Small intestine (tissue), 7 donors: ENCODE measurements at regions not wholly inside any gene's neighbourhood (a gene's known extent, or its start where the extent isn't known, plus 50 kb on each side); places are given as distances from the start of the nearest gene placed in this dataset.
"Not testable (repeated sequence)": the region's sequence is repeated elsewhere in the genome, so short reads cannot be mapped to it uniquely, and the experiment has no call there.

ENCODE experiments used
- DNase-seq, 2 donors: peaks; one replicate each; pipeline versions ENCODE4 v3.0.0 to v3.0.0-alpha.2; 2013
- FAIRE-seq: peaks from 2 replicates; lab custom pipeline; 2012; peaks lifted over from hg19 to GRCh38; lab: Jason Lieb, UNC
- H3K27ac ChIP-seq, 3 donors: one replicate each; pipeline ENCODE4 v1.5.1; 2013; ENCODE audit warnings: low read length in 2 of 3, mild to moderate bottlenecking in 2 of 3, control low read depth in 1 of 3, inconsistent platforms in 1 of 3, low read depth in 1 of 3, moderate library complexity in 1 of 3
- H3K27me3 ChIP-seq, 3 donors: one replicate each; pipeline ENCODE4 v1.6.1; 2013; ENCODE audit warnings: low read length in 3 of 3, inconsistent platforms in 1 of 3; ENCODE audit not compliant: control insufficient read depth in 3 of 3, insufficient read depth in 3 of 3
- H3K36me3 ChIP-seq, 3 donors: one replicate each; pipeline ENCODE4 v1.6.1; 2013; ENCODE audit warnings: low read length in 3 of 3, inconsistent platforms in 1 of 3, low read depth in 1 of 3, mild to moderate bottlenecking in 1 of 3, moderate library complexity in 1 of 3; ENCODE audit not compliant: control insufficient read depth in 3 of 3, insufficient read depth in 2 of 3
- H3K4me1 ChIP-seq, 3 donors: one replicate each; pipeline ENCODE4 v1.6.1; 2013; ENCODE audit warnings: low read length in 2 of 3, inconsistent platforms in 1 of 3, low read depth in 1 of 3, mild to moderate bottlenecking in 1 of 3, moderate library complexity in 1 of 3; ENCODE audit not compliant: control insufficient read depth in 3 of 3, insufficient read depth in 2 of 3
- H3K4me3 ChIP-seq, 3 donors: one replicate each; pipeline ENCODE4 v1.5.1; 2013; ENCODE audit warnings: low read length in 3 of 3, control low read depth in 1 of 3, inconsistent platforms in 1 of 3, low read depth in 1 of 3, mild to moderate bottlenecking in 1 of 3, moderate library complexity in 1 of 3
- H3K9me3 ChIP-seq, 2 donors: one replicate each; pipeline ENCODE4 v1.6.1; 2013; ENCODE audit warnings: low read depth in 1 of 2, low read length in 1 of 2; ENCODE audit not compliant: control insufficient read depth in 2 of 2, insufficient read depth in 1 of 2
- WGBS, 3 donors: extraction: QIAGEN DNeasy Blood & Tissue Kit; methylation state at CpG; one replicate each; pipeline ENCODE4 v1.1.7; 2013; 5-methylcytosine and 5-hydroxymethylcytosine counted together
- donor health status: healthy with polysubstance abuse.
- donor health status: control.
- donor health status: control.
- donor health status: Bipolar disorder and iron deficiency.
- donor health status: healthy.

DNA sequence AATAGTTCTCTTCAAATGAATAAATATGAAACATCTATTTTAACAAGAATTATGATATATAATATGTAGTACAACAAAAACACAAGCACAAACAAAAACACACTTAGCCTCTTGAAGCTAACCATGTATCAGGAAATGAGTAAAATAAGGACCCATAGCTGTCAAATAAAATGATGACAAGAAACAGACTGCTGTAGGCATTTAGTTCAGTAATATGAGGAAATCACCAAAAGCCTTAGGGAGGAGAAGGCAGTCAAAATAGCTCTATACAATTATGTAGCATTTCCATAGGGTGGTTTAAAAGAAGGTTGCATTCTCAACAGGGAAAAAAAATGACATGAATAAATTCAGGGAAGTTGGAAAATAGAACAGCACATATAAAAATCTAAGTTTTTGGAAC, 163.4 kb downstream of the PCDH20 start:
- no peaks in the 10 kb centered on the region for H3K27me3 ChIP-seq
- no peak overlapping the region for H3K27ac ChIP-seq
- H3K9me3 ChIP-seq = peaks cover 0 to under 1% of the 10 kb centered on the region in 2 donors
- no peak for DNase-seq
- no peaks in the 10 kb centered on the region for H3K36me3 ChIP-seq
- no peak overlapping the region for H3K4me3 ChIP-seq
- no peak for FAIRE-seq
- no peaks in the 10 kb centered on the region for H3K4me1 ChIP-seq

DNA sequence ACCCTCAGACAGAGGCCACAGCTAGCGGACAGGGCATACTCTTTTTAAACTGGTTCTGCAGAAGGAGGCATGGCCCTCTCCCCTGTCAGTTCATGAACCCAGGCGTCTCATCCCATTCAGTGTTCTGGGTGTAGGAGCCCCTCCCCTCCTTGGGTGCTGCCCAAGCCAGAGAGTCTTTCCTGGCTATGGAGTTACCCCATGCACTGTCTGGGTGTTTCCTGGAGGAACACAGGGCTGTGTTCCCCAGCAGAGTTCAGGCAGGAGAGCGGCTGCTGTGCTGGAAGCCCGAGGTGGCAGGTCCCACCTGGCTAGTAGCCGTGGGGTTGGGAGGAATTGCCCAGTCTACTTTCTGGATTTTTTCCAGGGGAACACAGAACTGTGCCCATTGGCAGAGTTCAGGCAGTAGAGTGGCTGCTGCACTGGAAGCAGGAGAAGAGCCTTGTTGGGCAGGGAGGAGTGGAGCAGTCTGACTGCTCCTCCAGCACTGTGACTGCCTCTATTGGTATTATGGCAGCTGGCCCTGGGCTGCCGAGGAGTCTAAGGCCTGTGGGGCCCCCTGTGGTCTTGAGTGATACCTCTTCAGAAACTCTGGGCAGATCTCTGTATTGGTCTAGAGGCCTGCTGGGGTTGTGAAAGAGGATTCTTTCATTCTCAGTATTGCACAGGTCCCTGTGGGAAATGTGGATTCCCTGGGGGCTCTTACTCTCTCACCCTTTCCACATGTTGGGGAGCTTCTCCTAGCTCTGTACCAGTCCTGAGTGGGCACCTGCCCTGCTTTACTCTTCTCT, 168.3 kb downstream of the PCDH20 start:
- 69 to 82% (median 78%) methylated on average over 6 of the region's 6 CpGs for WGBS, 3 donors
- Histone ChIP-seq H3K27ac (no peak overlapping the region), H3K9me3 (peaks cover 0 to 4% of the 10 kb centered on the region in 2 donors), H3K4me1 (no peaks in the 10 kb centered on the region), H3K4me3 (no peak overlapping the region), H3K27me3 (no peaks in the 10 kb centered on the region), H3K36me3 (no peaks in the 10 kb centered on the region)
- DNase-seq (no peak), FAIRE-seq (no peak)

DNA sequence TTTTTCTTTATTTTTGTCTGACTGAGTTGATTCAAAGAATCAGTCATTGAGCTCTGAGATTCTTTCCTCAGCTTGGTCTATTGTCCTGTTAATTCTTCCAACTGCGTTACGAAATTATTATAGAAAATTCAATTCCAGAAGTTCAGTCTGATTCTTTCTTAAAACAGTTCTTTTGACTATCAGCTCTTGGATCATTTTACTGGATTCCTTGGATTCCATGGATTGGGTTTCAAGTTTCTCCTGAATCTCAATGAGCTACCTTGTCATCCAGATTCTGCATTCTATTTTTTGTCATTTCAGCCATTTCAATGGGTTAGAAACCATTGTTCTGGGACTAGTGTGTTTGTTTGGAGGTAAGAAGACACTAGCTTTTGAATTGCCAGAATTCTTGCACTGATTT, 169.3 kb downstream of the PCDH20 start:
- Histone ChIP-seq H3K4me1 (no peaks in the 10 kb centered on the region), H3K9me3 (peaks cover 0 to 4% of the 10 kb centered on the region in 2 donors), H3K27ac (no peak overlapping the region), H3K4me3 (no peak overlapping the region), H3K36me3 (no peaks in the 10 kb centered on the region), H3K27me3 (no peaks in the 10 kb centered on the region)
- DNase-seq = no peak
- 67 to 80% (median 72%) methylated on average over 2 of the region's 2 CpGs for WGBS, 3 donors
- FAIRE-seq = no peak

DNA sequence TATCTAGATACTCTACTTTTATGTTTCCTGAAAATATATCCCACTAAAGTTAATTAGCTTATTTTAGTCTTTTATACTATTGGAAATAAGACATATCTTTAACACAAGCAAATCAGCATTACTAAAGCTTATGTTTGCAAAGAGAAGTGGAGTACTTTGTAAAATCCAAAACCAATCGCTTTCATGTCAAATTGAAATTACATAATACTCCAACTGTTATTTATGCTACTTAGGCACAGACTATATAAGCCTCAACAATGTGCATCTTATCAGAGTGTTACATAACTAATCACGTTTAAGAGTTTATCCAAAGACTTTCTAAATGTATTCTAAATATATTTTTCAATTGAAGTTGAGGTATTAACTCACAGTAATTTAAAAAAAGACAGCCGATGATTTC, 200.0 kb downstream of the PCDH20 start:
- 49 to 61% (median 56%) methylated on average over 3 of the region's 3 CpGs for WGBS, 3 donors
- Histone ChIP-seq H3K4me3 (no peak overlapping the region), H3K4me1 (no peaks in the 10 kb centered on the region), H3K27ac (no peak overlapping the region), H3K9me3 (peaks cover 0 to 6% of the 10 kb centered on the region in 2 donors), H3K36me3 (no peaks in the 10 kb centered on the region), H3K27me3 (no peaks in the 10 kb centered on the region)
- FAIRE-seq = no peak
- DNase-seq = no peak

DNA sequence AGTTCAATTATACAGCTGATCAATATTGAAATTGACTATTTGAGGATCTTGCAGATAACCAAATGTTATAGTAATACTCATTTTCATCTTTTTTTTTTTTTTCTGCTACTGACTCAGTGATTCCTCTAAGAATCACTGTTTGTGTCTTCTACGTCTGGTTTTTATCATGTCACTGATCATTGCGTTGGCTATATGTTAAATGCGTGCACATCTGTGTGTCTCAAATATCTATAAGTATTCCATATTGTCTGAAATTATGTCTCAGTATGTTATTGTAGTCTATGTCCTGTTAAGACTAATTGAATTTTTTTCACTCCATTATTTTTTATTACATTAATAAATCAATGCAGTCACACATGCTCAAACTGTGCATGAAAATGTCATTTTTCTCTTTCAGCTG, 200.5 kb downstream of the PCDH20 start:
- FAIRE-seq = no peak
- DNase-seq = no peak
- Histone ChIP-seq H3K27me3 (no peaks in the 10 kb centered on the region), H3K27ac (no peak overlapping the region), H3K9me3 (peaks cover 0 to 6% of the 10 kb centered on the region in 2 donors), H3K36me3 (no peaks in the 10 kb centered on the region), H3K4me3 (no peak overlapping the region), H3K4me1 (no peaks in the 10 kb centered on the region)
- 71 to 84% (median 73%) methylated on average over 3 of the region's 3 CpGs for WGBS, 3 donors

DNA sequence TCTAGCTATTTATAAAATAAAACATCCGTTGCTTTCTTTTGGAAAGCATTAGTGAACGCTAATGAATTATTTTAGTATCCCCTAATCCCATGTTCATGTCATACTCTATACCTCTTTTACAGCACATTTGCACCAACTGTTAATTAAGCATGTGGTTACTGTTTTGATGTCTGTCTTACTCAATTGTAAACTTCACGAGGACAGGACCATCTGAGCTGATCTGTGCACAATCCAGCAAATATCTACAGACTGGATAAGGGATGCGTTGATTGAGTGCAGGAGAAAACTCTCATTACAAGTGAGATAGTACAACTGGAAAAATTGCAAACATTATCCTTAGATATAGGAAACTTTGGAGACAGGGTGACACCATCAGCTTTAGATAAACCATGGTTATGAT, 201.1 kb downstream of the PCDH20 start:
- no peaks in the 10 kb centered on the region for H3K36me3 ChIP-seq
- no peak for DNase-seq
- no peaks in the 10 kb centered on the region for H3K27me3 ChIP-seq
- H3K4me1 ChIP-seq = no peaks in the 10 kb centered on the region
- no peak overlapping the region for H3K27ac ChIP-seq
- whole genome bisulfite sequencing, 3 donors = 52 to 69% (median 68%) methylated on average over 4 of the region's 4 CpGs
- H3K9me3 ChIP-seq = peaks cover 0 to 6% of the 10 kb centered on the region in 2 donors
- no peak for FAIRE-seq
- no peak overlapping the region for H3K4me3 ChIP-seq

DNA sequence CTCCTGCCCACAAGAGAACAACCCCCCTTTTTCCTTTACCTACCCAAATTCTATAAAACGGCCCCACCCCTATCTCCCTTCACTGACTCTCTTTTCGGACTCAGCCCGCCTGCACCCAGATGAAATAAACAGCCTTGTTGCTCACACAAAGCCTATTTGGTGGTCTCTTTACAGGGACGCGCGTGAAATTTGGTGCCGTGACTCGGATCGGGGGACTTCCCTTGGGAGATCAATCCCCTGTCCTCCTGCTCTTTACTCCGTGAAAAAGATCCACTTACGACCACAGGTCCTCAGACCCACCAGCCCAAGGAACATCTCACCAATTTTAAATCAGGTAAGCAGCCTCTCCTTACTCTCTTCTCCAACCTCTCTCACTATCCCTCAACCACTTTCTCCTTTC, 209.8 kb downstream of the PCDH20 start:
- WGBS, 3 donors = 86 to 92% (median 88%) methylated on average over 11 of the region's 11 CpGs
- H3K27me3 ChIP-seq, H3K36me3 ChIP-seq, H3K27ac ChIP-seq, H3K4me3 ChIP-seq, H3K9me3 ChIP-seq, DNase-seq, H3K4me1 ChIP-seq, FAIRE-seq: not testable (repeated sequence)

DNA sequence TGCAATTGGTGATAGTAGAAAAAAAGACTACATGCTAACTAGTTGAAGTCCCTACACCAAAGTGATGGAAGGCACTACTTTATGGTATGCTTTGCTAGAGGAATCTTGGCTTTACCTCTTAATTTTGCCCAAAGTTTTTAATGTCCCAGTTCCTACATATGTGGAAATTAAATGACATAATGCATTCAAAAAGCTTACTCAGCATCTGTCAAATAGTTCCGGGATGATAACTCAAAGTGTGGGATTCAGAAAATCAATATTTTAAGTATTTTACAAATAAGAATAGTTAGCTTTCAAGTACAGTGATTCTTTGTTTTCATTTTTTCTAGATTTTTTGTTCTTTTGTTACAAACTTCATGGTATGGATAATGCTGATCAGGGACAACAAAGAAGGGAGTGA, 211.6 kb downstream of the PCDH20 start:
- Histone ChIP-seq H3K4me3 (no peak overlapping the region), H3K4me1 (no peaks in the 10 kb centered on the region), H3K36me3 (no peaks in the 10 kb centered on the region), H3K27me3 (no peaks in the 10 kb centered on the region), H3K27ac (no peak overlapping the region), H3K9me3 (no peaks in the 10 kb centered on the region)
- FAIRE-seq = no peak
- WGBS, 3 donors = 69 to 91% (median 88%) methylated on average over 1 of the region's 1 CpG
- DNase-seq = no peak

DNA sequence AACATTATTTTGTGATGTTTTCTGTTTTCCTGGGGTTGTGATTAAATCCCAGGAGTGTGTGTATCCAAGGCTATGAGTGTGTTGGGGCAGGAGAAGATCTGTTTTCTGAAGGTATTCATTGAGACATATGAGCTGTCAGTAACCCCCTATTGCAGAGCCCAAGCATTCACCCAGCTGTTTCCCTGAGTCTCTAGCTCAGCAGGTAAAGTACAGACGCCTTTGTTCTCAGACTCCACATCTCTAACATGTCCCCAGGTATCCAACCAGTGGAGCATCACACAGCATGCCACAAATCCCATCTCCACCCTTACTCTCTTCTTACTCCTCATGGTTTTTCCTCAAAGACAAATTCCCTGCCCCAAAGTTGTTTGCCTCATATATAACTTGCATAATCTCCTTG, 213.6 kb downstream of the PCDH20 start:
- 15 to 43% (median 35%) methylated on average over 1 of the region's 1 CpG for WGBS, 3 donors
- H3K27me3 ChIP-seq = no peaks in the 10 kb centered on the region
- no peaks in the 10 kb centered on the region for H3K4me1 ChIP-seq
- DNase-seq (no peak), FAIRE-seq (no peak)
- no peaks in the 10 kb centered on the region for H3K9me3 ChIP-seq
- no peaks in the 10 kb centered on the region for H3K36me3 ChIP-seq
- H3K4me3 ChIP-seq = no peak overlapping the region
- H3K27ac ChIP-seq = no peak overlapping the region
